Activated T-cell treated with anti-CD3 and anti-CD28 coated beads, Interleukin-2, amount 50 U/mL, for 4 hours (primary cell): ENCODE measurements at regions not wholly inside any gene's neighbourhood (a gene's known extent, or its start where the extent isn't known, plus 50 kb on each side); places are given as distances from the start of the nearest gene placed in this dataset.

Source experiments
- ATAC-seq, 2 donors: fragments of 200-7000 bp; cut with Tn5 transposase; one replicate each; pipeline ENCODE4 v1.10.0; 2021
- DNase-seq: peaks from one replicate; pipeline ENCODE4 v3.0.0-alpha.2; 2020
- H3K27me3 Mint-ChIP-seq: one replicate; pipeline ENCODE4 v1.8.0; 2021; ENCODE audit warnings: low read depth, mixed read lengths
- H3K36me3 Mint-ChIP-seq: one replicate; pipeline ENCODE4 v1.8.0; 2022; ENCODE audit warnings: mixed read lengths; ENCODE audit not compliant: insufficient read depth
- H3K4me1 Mint-ChIP-seq: one replicate; pipeline ENCODE4 v1.8.0; 2021; ENCODE audit warnings: low read depth, mixed read lengths
- H3K4me3 Mint-ChIP-seq: one replicate; pipeline ENCODE4 v1.8.0; 2021; ENCODE audit warnings: mild to moderate bottlenecking, moderate library complexity, mixed read lengths
- H3K9me3 Mint-ChIP-seq: one replicate; pipeline ENCODE4 v1.8.0; 2021; ENCODE audit warnings: mixed read lengths

GRCh38 chr2:75360945-75361344, 161.6 kb upstream of the TACR1 start:
- DNase-seq: no peak
- Mint-ChIP-seq H3K27me3 (peaks cover 2% of the 10 kb centered on the region), H3K36me3 (no peaks in the 10 kb centered on the region), H3K9me3 (no peaks in the 10 kb centered on the region), H3K4me3 (no peak overlapping the region), H3K4me1 (no peaks in the 10 kb centered on the region)
- no peak for ATAC-seq

- peaks cover 10% of the 10 kb centered on the region for H3K27me3 Mint-ChIP-seq
- ATAC-seq (no peak), DNase-seq (no peak)
- H3K9me3 Mint-ChIP-seq: peaks cover under 1% of the 10 kb centered on the region
- H3K4me3 Mint-ChIP-seq: no peak overlapping the region
- H3K36me3 Mint-ChIP-seq: no peaks in the 10 kb centered on the region
- H3K4me1 Mint-ChIP-seq: no peaks in the 10 kb centered on the region
Observed at GRCh38 chr2:75356865-75357264, 157.5 kb upstream of the TACR1 start.

- H3K4me1 Mint-ChIP-seq: no peaks in the 10 kb centered on the region
- DNase-seq (no peak), ATAC-seq (no peak)
- peaks cover 10% of the 10 kb centered on the region for H3K27me3 Mint-ChIP-seq
- H3K9me3 Mint-ChIP-seq: peaks cover 5% of the 10 kb centered on the region
- H3K4me3 Mint-ChIP-seq: no peak overlapping the region
- no peaks in the 10 kb centered on the region for H3K36me3 Mint-ChIP-seq
Observed at GRCh38 chr2:75353131-75353530, 153.8 kb upstream of the TACR1 start.

GRCh38 chr2:75348307-75348706, 149.0 kb upstream of the TACR1 start:
- no peak for DNase-seq
- peaks cover 5% of the 10 kb centered on the region for H3K9me3 Mint-ChIP-seq
- H3K4me1 Mint-ChIP-seq: no peaks in the 10 kb centered on the region
- no peak overlapping the region for H3K4me3 Mint-ChIP-seq
- ATAC-seq: no peak
- H3K27me3 Mint-ChIP-seq: no peaks in the 10 kb centered on the region
- no peaks in the 10 kb centered on the region for H3K36me3 Mint-ChIP-seq

- Mint-ChIP-seq H3K36me3 (no peaks in the 10 kb centered on the region), H3K9me3 (no peaks in the 10 kb centered on the region), H3K4me3 (no peak overlapping the region), H3K27me3 (no peaks in the 10 kb centered on the region), H3K4me1 (no peaks in the 10 kb centered on the region)
- ATAC-seq: no peak
- no peak for DNase-seq
Observed at GRCh38 chr2:75344146-75344545, 144.8 kb upstream of the TACR1 start.

GRCh38 chr2:75342504-75343175, 143.3 kb upstream of the TACR1 start:
- ATAC-seq (no peak), DNase-seq (no peak)
- no peaks in the 10 kb centered on the region for H3K27me3 Mint-ChIP-seq
- H3K9me3 Mint-ChIP-seq: no peaks in the 10 kb centered on the region
- H3K4me1 Mint-ChIP-seq: no peaks in the 10 kb centered on the region
- no peaks in the 10 kb centered on the region for H3K36me3 Mint-ChIP-seq
- H3K4me3 Mint-ChIP-seq: no peak overlapping the region

GRCh38 chr2:75340560-75340959, 141.2 kb upstream of the TACR1 start:
- H3K4me1 Mint-ChIP-seq: no peaks in the 10 kb centered on the region
- ATAC-seq: no peak
- no peaks in the 10 kb centered on the region for H3K27me3 Mint-ChIP-seq
- no peak overlapping the region for H3K4me3 Mint-ChIP-seq
- H3K36me3 Mint-ChIP-seq: no peaks in the 10 kb centered on the region
- no peaks in the 10 kb centered on the region for H3K9me3 Mint-ChIP-seq
- DNase-seq: no peak

GRCh38 chr2:75338461-75338860, 139.1 kb upstream of the TACR1 start:
- no peaks in the 10 kb centered on the region for H3K4me1 Mint-ChIP-seq
- H3K4me3 Mint-ChIP-seq: no peak overlapping the region
- no peaks in the 10 kb centered on the region for H3K9me3 Mint-ChIP-seq
- ATAC-seq: no peak
- no peaks in the 10 kb centered on the region for H3K36me3 Mint-ChIP-seq
- DNase-seq: no peak
- no peaks in the 10 kb centered on the region for H3K27me3 Mint-ChIP-seq

- DNase-seq (no peak), ATAC-seq (no peak)
- Mint-ChIP-seq H3K27me3 (no peaks in the 10 kb centered on the region), H3K4me1 (no peaks in the 10 kb centered on the region), H3K4me3 (no peak overlapping the region), H3K9me3 (no peaks in the 10 kb centered on the region), H3K36me3 (no peaks in the 10 kb centered on the region)
Observed at GRCh38 chr2:75337619-75338018, 138.3 kb upstream of the TACR1 start.

- Mint-ChIP-seq H3K27me3 (no peaks in the 10 kb centered on the region), H3K9me3 (no peaks in the 10 kb centered on the region), H3K4me3 (no peak overlapping the region), H3K4me1 (no peaks in the 10 kb centered on the region), H3K36me3 (no peaks in the 10 kb centered on the region)
- ATAC-seq (no peak), DNase-seq (no peak)
Observed at GRCh38 chr2:75337016-75337415, 137.7 kb upstream of the TACR1 start.

- ATAC-seq: no peak
- Mint-ChIP-seq H3K27me3 (no peaks in the 10 kb centered on the region), H3K36me3 (no peaks in the 10 kb centered on the region), H3K9me3 (no peaks in the 10 kb centered on the region), H3K4me1 (no peaks in the 10 kb centered on the region), H3K4me3 (no peak overlapping the region)
- DNase-seq: no peak
Observed at GRCh38 chr2:75336451-75336850, 137.1 kb upstream of the TACR1 start.

GRCh38 chr2:75334076-75334475, 134.8 kb upstream of the TACR1 start:
- no peaks in the 10 kb centered on the region for H3K36me3 Mint-ChIP-seq
- H3K4me3 Mint-ChIP-seq: no peak overlapping the region
- DNase-seq (no peak), ATAC-seq (no peak)
- H3K9me3 Mint-ChIP-seq: no peaks in the 10 kb centered on the region
- H3K27me3 Mint-ChIP-seq: no peaks in the 10 kb centered on the region
- no peaks in the 10 kb centered on the region for H3K4me1 Mint-ChIP-seq

GRCh38 chr2:75333646-75334045, 134.3 kb upstream of the TACR1 start:
- Mint-ChIP-seq H3K4me3 (no peak overlapping the region), H3K27me3 (no peaks in the 10 kb centered on the region), H3K4me1 (no peaks in the 10 kb centered on the region), H3K36me3 (no peaks in the 10 kb centered on the region), H3K9me3 (no peaks in the 10 kb centered on the region)
- no peak for ATAC-seq
- DNase-seq: no peak

- H3K4me1 Mint-ChIP-seq: no peaks in the 10 kb centered on the region
- H3K4me3 Mint-ChIP-seq: no peak overlapping the region
- ATAC-seq (no peak), DNase-seq (no peak)
- H3K27me3 Mint-ChIP-seq: peaks cover 4% of the 10 kb centered on the region
- H3K9me3 Mint-ChIP-seq: no peaks in the 10 kb centered on the region
- H3K36me3 Mint-ChIP-seq: no peaks in the 10 kb centered on the region
Observed at GRCh38 chr2:75328156-75328555, 128.8 kb upstream of the TACR1 start.

- no peak for ATAC-seq
- Mint-ChIP-seq H3K4me1 (no peaks in the 10 kb centered on the region), H3K4me3 (no peak overlapping the region), H3K9me3 (no peaks in the 10 kb centered on the region), H3K36me3 (no peaks in the 10 kb centered on the region), H3K27me3 (peaks cover 4% of the 10 kb centered on the region)
- no peak for DNase-seq
Observed at GRCh38 chr2:75327334-75327733, 128.0 kb upstream of the TACR1 start.

GRCh38 chr2:75326645-75327044, 127.3 kb upstream of the TACR1 start:
- ATAC-seq: no peak
- H3K9me3 Mint-ChIP-seq: no peaks in the 10 kb centered on the region
- H3K4me1 Mint-ChIP-seq: no peaks in the 10 kb centered on the region
- DNase-seq: no peak
- H3K36me3 Mint-ChIP-seq: no peaks in the 10 kb centered on the region
- peaks cover 4% of the 10 kb centered on the region for H3K27me3 Mint-ChIP-seq
- H3K4me3 Mint-ChIP-seq: no peak overlapping the region
